Liver (tissue), 8 donors: ENCODE measurements at regions not wholly inside any gene's neighbourhood (a gene's known extent, or its start where the extent isn't known, plus 50 kb on each side); places are given as distances from the start of the nearest gene placed in this dataset.

ENCODE experiments used
- DNase-seq: peaks from one replicate; pipeline ENCODE4 v3.0.0-alpha.2; 2017; ENCODE audit warnings: low spot score
- H3K27ac ChIP-seq, 2 donors: one replicate each; pipeline ENCODE4 v1.7.0; 2013; ENCODE audit warnings: inconsistent platforms in 2 of 2, low read length in 2 of 2, control low read depth in 1 of 2, low read depth in 1 of 2, mild to moderate bottlenecking in 1 of 2
- H3K27me3 ChIP-seq, 4 donors: one replicate each; pipeline versions ENCODE4 v1.6.1 to v1.7.0; 2013; ENCODE audit warnings: low read length in 3 of 4, inconsistent platforms in 1 of 4, mild to moderate bottlenecking in 1 of 4, moderate library complexity in 1 of 4; ENCODE audit not compliant: control insufficient read depth in 4 of 4, insufficient read depth in 4 of 4
- H3K36me3 ChIP-seq, 4 donors: one replicate each; pipeline versions ENCODE4 v1.6.1 to v1.7.0; 2013; ENCODE audit warnings: low read length in 3 of 4, mild to moderate bottlenecking in 3 of 4, low read depth in 1 of 4, moderate library complexity in 1 of 4; ENCODE audit not compliant: control insufficient read depth in 4 of 4, insufficient read depth in 3 of 4
- H3K4me1 ChIP-seq, 4 donors: one replicate each; pipeline versions ENCODE4 v1.6.1 to v1.7.0; 2013; ENCODE audit warnings: low read length in 3 of 4, mild to moderate bottlenecking in 3 of 4, moderate library complexity in 1 of 4; ENCODE audit not compliant: control insufficient read depth in 4 of 4, insufficient read depth in 4 of 4
- H3K4me3 ChIP-seq, 3 donors: one replicate each; pipeline versions ENCODE4 v1.6.1 to v1.7.0; 2013; ENCODE audit warnings: low read length in 3 of 3, control low read depth in 1 of 3, low read depth in 1 of 3, mild to moderate bottlenecking in 1 of 3
- H3K9ac ChIP-seq, 2 donors: one replicate each; pipeline ENCODE4 v1.7.0; 2013; ENCODE audit warnings: low read length in 2 of 2, mild to moderate bottlenecking in 2 of 2, moderate library complexity in 2 of 2, control low read depth in 1 of 2, low read depth in 1 of 2
- H3K9me3 ChIP-seq, 4 donors: one replicate each; pipeline versions ENCODE4 v1.6.1 to v1.7.0; 2013; ENCODE audit warnings: low read length in 3 of 4; ENCODE audit not compliant: control insufficient read depth in 4 of 4
- EGR1 ChIP-seq, 2 donors: IDR thresholded peaks; 2 replicates each; pipeline ENCODE4 v1.6.1; 2016 to 2018; ENCODE audit warnings: antibody characterized with exemption in 2 of 2, low read depth in 2 of 2
- FOXA1 ChIP-seq: IDR thresholded peaks from 2 replicates; pipeline ENCODE4 v1.6.1; 2016; ENCODE audit warnings: antibody characterized with exemption
- FOXA2 ChIP-seq: IDR thresholded peaks from 2 replicates; pipeline ENCODE4 v1.6.1; 2016; ENCODE audit warnings: antibody characterized with exemption
- GABPA ChIP-seq, 2 donors: IDR thresholded peaks in 1 of 2; conservative IDR thresholded peaks in 1 of 2; 2 replicates each; pipeline ENCODE4 v1.6.1; 2016; ENCODE audit warnings: antibody characterized with exemption in 2 of 2, mild to moderate bottlenecking in 1 of 2, moderate library complexity in 1 of 2
- HNF4A ChIP-seq, 2 donors: conservative IDR thresholded peaks; 2 replicates each; pipeline ENCODE4 v1.6.1; 2016; ENCODE audit warnings: antibody characterized with exemption in 2 of 2, mild to moderate bottlenecking in 2 of 2
- HNF4G ChIP-seq: IDR thresholded peaks from 2 replicates; pipeline ENCODE4 v1.6.1; 2016; ENCODE audit warnings: antibody characterized with exemption
- NR2F2 ChIP-seq: IDR thresholded peaks from 2 replicates; pipeline ENCODE4 v1.6.1; 2016; ENCODE audit warnings: antibody characterized with exemption
- RAD21 ChIP-seq, 2 donors: IDR thresholded peaks; 2 replicates each; pipeline ENCODE4 v1.6.1; 2016; ENCODE audit warnings: antibody characterized with exemption in 2 of 2, mild to moderate bottlenecking in 2 of 2
- RXRA ChIP-seq, 2 donors: IDR thresholded peaks; 2 replicates each; pipeline ENCODE4 v1.6.1; 2017 to 2018; ENCODE audit warnings: antibody characterized with exemption in 2 of 2, mild to moderate bottlenecking in 1 of 2
- SP1 ChIP-seq: IDR thresholded peaks from 2 replicates; pipeline ENCODE4 v1.6.1; 2018; ENCODE audit warnings: antibody characterized with exemption, mild to moderate bottlenecking
- TAF1 ChIP-seq: conservative IDR thresholded peaks from 2 replicates; pipeline ENCODE4 v1.6.1; 2016; ENCODE audit warnings: antibody characterized with exemption, mild to moderate bottlenecking
- YY1 ChIP-seq: IDR thresholded peaks from 2 replicates; pipeline ENCODE4 v1.6.1; 2016; ENCODE audit warnings: antibody characterized with exemption, mild to moderate bottlenecking
- WGBS: extraction: QIAGEN DNeasy Blood & Tissue Kit; methylation state at CpG from one replicate; pipeline ENCODE4 v1.1.7; 2013; 5-methylcytosine and 5-hydroxymethylcytosine counted together
- TF ChIP-seq, protein P1 (sequence below): IDR thresholded peaks from 2 replicates; pipeline ENCODE4 v1.6.1; 2016; ENCODE audit warnings: antibody characterized with exemption
- TF ChIP-seq, protein P2 (sequence below): IDR thresholded peaks from 2 replicates; pipeline ENCODE4 v1.6.1; 2016; ENCODE audit warnings: antibody characterized with exemption
- TF ChIP-seq, protein P3 (sequence below): IDR thresholded peaks from 2 replicates; pipeline ENCODE4 v1.6.1; 2016; ENCODE audit warnings: antibody characterized with exemption
- TF ChIP-seq, protein P4 (sequence below): IDR thresholded peaks from 2 replicates; pipeline ENCODE4 v1.6.1; 2016; ENCODE audit warnings: antibody characterized with exemption, mild to moderate bottlenecking
- TF ChIP-seq, protein P5 (sequence below): fragments of 150-350 bp; IDR thresholded peaks from 2 replicates; pipeline ENCODE4 v1.5.1; 2017; ENCODE audit warnings: improper control_type of control experiment, low read depth, low read length; ENCODE audit not compliant: missing input control
- donor health status: healthy.
- donor health status: healthy.
- donor health status: healthy.
- donor health status: healthy.
- donor health status: healthy.

DNA sequence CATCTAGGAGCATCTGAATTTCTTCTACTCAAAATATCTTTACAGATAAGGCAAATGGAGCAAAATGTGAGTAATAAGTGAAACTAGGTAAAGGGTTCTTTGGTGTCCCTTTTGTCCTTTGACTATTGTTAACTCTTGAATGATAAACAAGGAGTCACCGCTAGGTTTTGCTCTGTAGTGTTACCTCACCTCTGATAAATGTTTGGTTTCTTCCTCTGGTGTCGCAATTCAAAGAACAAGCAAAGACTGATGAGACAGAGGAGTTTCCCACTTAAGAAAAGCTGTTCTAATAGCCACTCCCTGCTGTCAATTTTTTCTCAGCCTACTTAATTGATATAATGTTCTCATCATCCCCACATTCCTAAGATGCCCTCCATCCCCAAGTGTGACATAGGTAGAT lies 925.9 kb downstream of the IGSF11 start:
- H3K27me3 ChIP-seq = peaks cover 0 to 2% (median 0%) of the 10 kb centered on the region in 4 donors
- no peaks in the 10 kb centered on the region for H3K4me1 ChIP-seq
- no peak overlapping the region for H3K4me3 ChIP-seq
- no peaks in the 10 kb centered on the region for H3K36me3 ChIP-seq
- peaks cover 0 to 2% (median 0%) of the 10 kb centered on the region in 4 donors for H3K9me3 ChIP-seq
- H3K27ac ChIP-seq = no peak overlapping the region
- 47% methylated on average over 2 of the region's 2 CpGs for WGBS
- no peak overlapping the region for H3K9ac ChIP-seq
- TF ChIP-seq, protein P1, sequence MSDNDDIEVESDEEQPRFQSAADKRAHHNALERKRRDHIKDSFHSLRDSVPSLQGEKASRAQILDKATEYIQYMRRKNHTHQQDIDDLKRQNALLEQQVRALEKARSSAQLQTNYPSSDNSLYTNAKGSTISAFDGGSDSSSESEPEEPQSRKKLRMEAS = no peak
- TF ChIP-seq, protein P2, sequence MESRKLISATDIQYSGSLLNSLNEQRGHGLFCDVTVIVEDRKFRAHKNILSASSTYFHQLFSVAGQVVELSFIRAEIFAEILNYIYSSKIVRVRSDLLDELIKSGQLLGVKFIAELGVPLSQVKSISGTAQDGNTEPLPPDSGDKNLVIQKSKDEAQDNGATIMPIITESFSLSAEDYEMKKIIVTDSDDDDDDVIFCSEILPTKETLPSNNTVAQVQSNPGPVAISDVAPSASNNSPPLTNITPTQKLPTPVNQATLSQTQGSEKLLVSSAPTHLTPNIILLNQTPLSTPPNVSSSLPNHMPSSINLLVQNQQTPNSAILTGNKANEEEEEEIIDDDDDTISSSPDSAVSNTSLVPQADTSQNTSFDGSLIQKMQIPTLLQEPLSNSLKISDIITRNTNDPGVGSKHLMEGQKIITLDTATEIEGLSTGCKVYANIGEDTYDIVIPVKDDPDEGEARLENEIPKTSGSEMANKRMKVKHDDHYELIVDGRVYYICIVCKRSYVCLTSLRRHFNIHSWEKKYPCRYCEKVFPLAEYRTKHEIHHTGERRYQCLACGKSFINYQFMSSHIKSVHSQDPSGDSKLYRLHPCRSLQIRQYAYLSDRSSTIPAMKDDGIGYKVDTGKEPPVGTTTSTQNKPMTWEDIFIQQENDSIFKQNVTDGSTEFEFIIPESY = no peak
- no peak for TF ChIP-seq FOXA2
- no peak for TF ChIP-seq SP1
- TF ChIP-seq RXRA (IDR thresholded peaks at IDR 0.05) = no peak
- no peak for TF ChIP-seq HNF4G
- TF ChIP-seq, protein P3, sequence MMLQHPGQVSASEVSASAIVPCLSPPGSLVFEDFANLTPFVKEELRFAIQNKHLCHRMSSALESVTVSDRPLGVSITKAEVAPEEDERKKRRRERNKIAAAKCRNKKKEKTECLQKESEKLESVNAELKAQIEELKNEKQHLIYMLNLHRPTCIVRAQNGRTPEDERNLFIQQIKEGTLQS = no peak
- TF ChIP-seq, protein P4, sequence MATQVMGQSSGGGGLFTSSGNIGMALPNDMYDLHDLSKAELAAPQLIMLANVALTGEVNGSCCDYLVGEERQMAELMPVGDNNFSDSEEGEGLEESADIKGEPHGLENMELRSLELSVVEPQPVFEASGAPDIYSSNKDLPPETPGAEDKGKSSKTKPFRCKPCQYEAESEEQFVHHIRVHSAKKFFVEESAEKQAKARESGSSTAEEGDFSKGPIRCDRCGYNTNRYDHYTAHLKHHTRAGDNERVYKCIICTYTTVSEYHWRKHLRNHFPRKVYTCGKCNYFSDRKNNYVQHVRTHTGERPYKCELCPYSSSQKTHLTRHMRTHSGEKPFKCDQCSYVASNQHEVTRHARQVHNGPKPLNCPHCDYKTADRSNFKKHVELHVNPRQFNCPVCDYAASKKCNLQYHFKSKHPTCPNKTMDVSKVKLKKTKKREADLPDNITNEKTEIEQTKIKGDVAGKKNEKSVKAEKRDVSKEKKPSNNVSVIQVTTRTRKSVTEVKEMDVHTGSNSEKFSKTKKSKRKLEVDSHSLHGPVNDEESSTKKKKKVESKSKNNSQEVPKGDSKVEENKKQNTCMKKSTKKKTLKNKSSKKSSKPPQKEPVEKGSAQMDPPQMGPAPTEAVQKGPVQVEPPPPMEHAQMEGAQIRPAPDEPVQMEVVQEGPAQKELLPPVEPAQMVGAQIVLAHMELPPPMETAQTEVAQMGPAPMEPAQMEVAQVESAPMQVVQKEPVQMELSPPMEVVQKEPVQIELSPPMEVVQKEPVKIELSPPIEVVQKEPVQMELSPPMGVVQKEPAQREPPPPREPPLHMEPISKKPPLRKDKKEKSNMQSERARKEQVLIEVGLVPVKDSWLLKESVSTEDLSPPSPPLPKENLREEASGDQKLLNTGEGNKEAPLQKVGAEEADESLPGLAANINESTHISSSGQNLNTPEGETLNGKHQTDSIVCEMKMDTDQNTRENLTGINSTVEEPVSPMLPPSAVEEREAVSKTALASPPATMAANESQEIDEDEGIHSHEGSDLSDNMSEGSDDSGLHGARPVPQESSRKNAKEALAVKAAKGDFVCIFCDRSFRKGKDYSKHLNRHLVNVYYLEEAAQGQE = no peak
- no peak for TF ChIP-seq HNF4A (conservative IDR thresholded peaks at IDR 0.05)
- TF ChIP-seq GABPA (IDR thresholded peaks at IDR 0.05 in 1 of 2, conservative IDR thresholded peaks at IDR 0.05 in 1 of 2) = no peak
- no peak for TF ChIP-seq EGR1 (IDR thresholded peaks at IDR 0.05; ENCODE audit: low read depth in 2 of 2)
- no peak for TF ChIP-seq TAF1
- no peak for DNase-seq

DNA sequence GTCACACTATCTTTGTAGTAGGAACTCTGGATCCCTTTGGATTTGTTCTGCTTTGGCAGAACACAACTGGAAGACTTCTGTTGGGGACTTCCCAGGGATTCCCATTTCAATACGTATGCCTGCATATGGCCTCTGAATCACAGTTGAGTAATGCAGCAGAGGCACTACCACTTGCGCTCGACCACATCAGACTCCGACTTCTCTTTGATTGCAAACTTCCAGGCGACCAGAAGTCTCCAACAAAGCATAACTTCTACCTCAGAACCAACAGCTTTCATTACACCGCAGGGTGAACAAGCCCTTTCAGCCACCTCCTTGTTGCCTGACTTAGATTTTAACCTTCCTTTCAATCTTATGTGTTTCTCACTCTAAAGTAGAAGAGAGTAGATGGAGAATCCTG lies 924.4 kb downstream of the IGSF11 start:
- 71% methylated on average over 6 of the region's 6 CpGs for WGBS
- Histone ChIP-seq H3K4me3 (no peak overlapping the region), H3K9me3 (no peaks in the 10 kb centered on the region), H3K27me3 (peaks cover 0 to 2% (median 0%) of the 10 kb centered on the region in 4 donors), H3K36me3 (no peaks in the 10 kb centered on the region), H3K4me1 (no peaks in the 10 kb centered on the region), H3K9ac (no peak overlapping the region), H3K27ac (no peak overlapping the region)
- no peak for DNase-seq
- TF ChIP-seq, protein P5, sequence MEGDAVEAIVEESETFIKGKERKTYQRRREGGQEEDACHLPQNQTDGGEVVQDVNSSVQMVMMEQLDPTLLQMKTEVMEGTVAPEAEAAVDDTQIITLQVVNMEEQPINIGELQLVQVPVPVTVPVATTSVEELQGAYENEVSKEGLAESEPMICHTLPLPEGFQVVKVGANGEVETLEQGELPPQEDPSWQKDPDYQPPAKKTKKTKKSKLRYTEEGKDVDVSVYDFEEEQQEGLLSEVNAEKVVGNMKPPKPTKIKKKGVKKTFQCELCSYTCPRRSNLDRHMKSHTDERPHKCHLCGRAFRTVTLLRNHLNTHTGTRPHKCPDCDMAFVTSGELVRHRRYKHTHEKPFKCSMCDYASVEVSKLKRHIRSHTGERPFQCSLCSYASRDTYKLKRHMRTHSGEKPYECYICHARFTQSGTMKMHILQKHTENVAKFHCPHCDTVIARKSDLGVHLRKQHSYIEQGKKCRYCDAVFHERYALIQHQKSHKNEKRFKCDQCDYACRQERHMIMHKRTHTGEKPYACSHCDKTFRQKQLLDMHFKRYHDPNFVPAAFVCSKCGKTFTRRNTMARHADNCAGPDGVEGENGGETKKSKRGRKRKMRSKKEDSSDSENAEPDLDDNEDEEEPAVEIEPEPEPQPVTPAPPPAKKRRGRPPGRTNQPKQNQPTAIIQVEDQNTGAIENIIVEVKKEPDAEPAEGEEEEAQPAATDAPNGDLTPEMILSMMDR = no peak
- TF ChIP-seq YY1 = no peak
- TF ChIP-seq TAF1 = no peak
- TF ChIP-seq EGR1 (IDR thresholded peaks at IDR 0.05; ENCODE audit: low read depth in 2 of 2) = no peak
- TF ChIP-seq, protein P1 = no peak
- TF ChIP-seq NR2F2 = no peak
- no peak for TF ChIP-seq RAD21 (IDR thresholded peaks at IDR 0.05)
- TF ChIP-seq, protein P4 = no peak
- no peak for TF ChIP-seq SP1
- TF ChIP-seq FOXA1 = no peak
- no peak for TF ChIP-seq HNF4A (conservative IDR thresholded peaks at IDR 0.05)
- no peak for TF ChIP-seq HNF4G
